VCaP (cell line): ENCODE measurements at regions not wholly inside any gene's neighbourhood (a gene's known extent, or its start where the extent isn't known, plus 50 kb on each side); places are given as distances from the start of the nearest gene placed in this dataset.
"Not testable (repeated sequence)": the region's sequence is repeated elsewhere in the genome, so short reads cannot be mapped to it uniquely, and the experiment has no call there.

ENCODE experiments used
- H3K27ac ChIP-seq: fragments of 450-650 bp; 2 replicates; pipeline ENCODE4 v1.5.1; 2017
- CTCF ChIP-seq: fragments of 450-650 bp; conservative IDR thresholded peaks from 2 replicates; pipeline ENCODE4 v1.5.1; 2017; ENCODE audit warnings: mild to moderate bottlenecking, moderate library complexity

- no peak overlapping the region for H3K27ac ChIP-seq
- no peak for TF ChIP-seq CTCF
Observed at GRCh38 chr3:152151216-152151876, 117.4 kb upstream of the MBNL1 start.

- not testable (repeated sequence) for H3K27ac ChIP-seq
Observed at GRCh38 chr3:152151877-152152765, 116.6 kb upstream of the MBNL1 start.

GRCh38 chr3:152153115-152153514, 115.6 kb upstream of the MBNL1 start:
- H3K27ac ChIP-seq, result not testable (repeated sequence)

- no peak for TF ChIP-seq CTCF
- H3K27ac ChIP-seq, result no peak overlapping the region
Observed at GRCh38 chr3:152155246-152156020, 113.3 kb upstream of the MBNL1 start.

GRCh38 chr3:152156880-152157279, 111.8 kb upstream of the MBNL1 start:
- TF ChIP-seq CTCF, result no peak
- no peak overlapping the region for H3K27ac ChIP-seq

GRCh38 chr3:152157337-152157736, 111.4 kb upstream of the MBNL1 start:
- no peak overlapping the region for H3K27ac ChIP-seq
- TF ChIP-seq CTCF, result no peak

- no peak for TF ChIP-seq CTCF
- no peak overlapping the region for H3K27ac ChIP-seq
Observed at GRCh38 chr3:152159328-152159727, 109.4 kb upstream of the MBNL1 start.

GRCh38 chr3:152160350-152161011, 108.2 kb upstream of the MBNL1 start:
- no peak for TF ChIP-seq CTCF
- no peak overlapping the region for H3K27ac ChIP-seq
